Left lung (tissue), 4 donors: ENCODE measurements at regions not wholly inside any gene's neighbourhood (a gene's known extent, or its start where the extent isn't known, plus 50 kb on each side); places are given as distances from the start of the nearest gene placed in this dataset.
A peak's percentile ranks its signal among the peaks of the same experiment; 100 is the strongest.

ENCODE experiments used
- ATAC-seq: fragments of 200-7000 bp; cut with Tn5 transposase; one replicate; pipeline ENCODE4 v1.9.1; 2020; ENCODE audit warnings: moderate library complexity
- DNase-seq, 4 donors: peaks; one replicate each; pipeline ENCODE4 v3.0.0-alpha.2; 2013 to 2020
- H3K27ac ChIP-seq, 2 donors: fragments of 200-600 bp; sonication (generic) in 1 of 2; one replicate each; pipeline versions ENCODE4 v1.5.0 to v1.8.0; 2020 to 2021
- H3K27me3 ChIP-seq, 2 donors: fragments of 200-600 bp; sonication (generic) in 1 of 2; one replicate each; pipeline versions ENCODE4 v1.5.0 to v1.8.0; 2020 to 2021
- H3K36me3 ChIP-seq, 2 donors: fragments of 200-600 bp; sonication (generic) in 1 of 2; one replicate each; pipeline versions ENCODE4 v1.5.0 to v1.8.0; 2020 to 2021
- H3K4me1 ChIP-seq, 2 donors: fragments of 200-600 bp; one replicate each; pipeline ENCODE4 v1.8.0; 2021
- H3K4me3 ChIP-seq, 2 donors: fragments of 200-600 bp; sonication (generic) in 1 of 2; one replicate each; pipeline versions ENCODE4 v1.5.0 to v1.8.0; 2020 to 2021; ENCODE audit warnings: mild to moderate bottlenecking in 1 of 2
- H3K9me3 ChIP-seq, 2 donors: fragments of 200-600 bp; sonication (generic) in 1 of 2; one replicate each; pipeline versions ENCODE4 v1.5.0 to v1.8.0; 2020 to 2021
- intact Hi-C, 2 donors: fragments of 100-400 bp; cut with DNase I; formaldehyde crosslinking; loops; one replicate each; pipeline versions ENCODE4 v1.11.2 to v1.14.2; 2022
- TF ChIP-seq, protein P1 (sequence below), 2 donors: fragments of 200-600 bp; sonication (generic) in 1 of 2; IDR thresholded peaks; one replicate each; pipeline versions ENCODE4 v1.5.0 to v1.8.0; 2021; ENCODE audit warnings: antibody characterized with exemption in 2 of 2
- donor health status: DM: no; HTN: yes; CAD: no.
- donor health status: DM: no; HTN: no; CAD: no.

DNA sequence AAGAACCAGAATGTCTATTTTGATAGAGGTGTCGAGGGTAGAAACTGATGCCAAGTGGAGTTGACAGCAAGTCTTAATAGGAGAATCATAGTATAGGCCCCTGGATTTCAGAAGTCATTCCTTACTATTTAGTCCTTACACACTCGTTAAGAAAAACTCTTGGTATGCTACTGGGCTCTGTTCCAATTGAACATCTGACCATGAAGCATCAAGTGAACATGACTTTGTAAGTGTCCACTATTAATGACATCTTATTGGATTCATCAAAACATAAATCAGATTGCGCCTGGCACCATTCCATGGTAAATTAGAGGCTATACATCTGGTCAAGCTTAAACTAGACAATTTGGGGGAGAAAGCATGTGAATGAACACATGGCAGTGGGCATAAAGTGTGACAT lies 1056.5 kb upstream of the EDIL3 start:
- Histone ChIP-seq H3K9me3 (peaks cover 0 to 7% of the 10 kb centered on the region in 2 donors), H3K4me3 (no peak overlapping the region), H3K4me1 (no peaks in the 10 kb centered on the region), H3K27me3 (no peaks in the 10 kb centered on the region), H3K27ac (no peak overlapping the region), H3K36me3 (no peaks in the 10 kb centered on the region)
- TF ChIP-seq, protein P1, sequence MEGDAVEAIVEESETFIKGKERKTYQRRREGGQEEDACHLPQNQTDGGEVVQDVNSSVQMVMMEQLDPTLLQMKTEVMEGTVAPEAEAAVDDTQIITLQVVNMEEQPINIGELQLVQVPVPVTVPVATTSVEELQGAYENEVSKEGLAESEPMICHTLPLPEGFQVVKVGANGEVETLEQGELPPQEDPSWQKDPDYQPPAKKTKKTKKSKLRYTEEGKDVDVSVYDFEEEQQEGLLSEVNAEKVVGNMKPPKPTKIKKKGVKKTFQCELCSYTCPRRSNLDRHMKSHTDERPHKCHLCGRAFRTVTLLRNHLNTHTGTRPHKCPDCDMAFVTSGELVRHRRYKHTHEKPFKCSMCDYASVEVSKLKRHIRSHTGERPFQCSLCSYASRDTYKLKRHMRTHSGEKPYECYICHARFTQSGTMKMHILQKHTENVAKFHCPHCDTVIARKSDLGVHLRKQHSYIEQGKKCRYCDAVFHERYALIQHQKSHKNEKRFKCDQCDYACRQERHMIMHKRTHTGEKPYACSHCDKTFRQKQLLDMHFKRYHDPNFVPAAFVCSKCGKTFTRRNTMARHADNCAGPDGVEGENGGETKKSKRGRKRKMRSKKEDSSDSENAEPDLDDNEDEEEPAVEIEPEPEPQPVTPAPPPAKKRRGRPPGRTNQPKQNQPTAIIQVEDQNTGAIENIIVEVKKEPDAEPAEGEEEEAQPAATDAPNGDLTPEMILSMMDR (IDR thresholded peaks at IDR 0.05): no peak
- intact Hi-C loops: no loop called here
- peak in 2 of 4 donors; percentile 20 for DNase-seq
- ATAC-seq: no peak

DNA sequence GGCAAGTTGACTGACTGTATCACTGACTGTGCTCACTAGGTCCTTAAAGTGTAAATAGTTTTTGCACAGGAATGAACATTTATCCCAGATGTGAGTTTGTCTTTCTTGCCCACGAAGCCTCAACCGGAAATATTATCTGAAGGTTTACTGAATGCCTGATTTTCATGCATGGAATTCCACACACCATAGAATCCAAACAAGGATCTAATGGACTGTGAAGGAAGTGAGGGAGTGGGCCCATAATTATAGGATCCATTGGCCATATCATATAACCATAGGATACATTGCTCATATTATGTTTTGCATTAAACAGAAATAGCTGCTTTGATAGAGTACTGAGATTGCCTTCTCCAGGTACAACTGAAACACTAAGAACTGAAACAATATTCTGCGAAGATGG lies 1057.2 kb upstream of the EDIL3 start:
- H3K36me3 ChIP-seq: no peaks in the 10 kb centered on the region

DNA sequence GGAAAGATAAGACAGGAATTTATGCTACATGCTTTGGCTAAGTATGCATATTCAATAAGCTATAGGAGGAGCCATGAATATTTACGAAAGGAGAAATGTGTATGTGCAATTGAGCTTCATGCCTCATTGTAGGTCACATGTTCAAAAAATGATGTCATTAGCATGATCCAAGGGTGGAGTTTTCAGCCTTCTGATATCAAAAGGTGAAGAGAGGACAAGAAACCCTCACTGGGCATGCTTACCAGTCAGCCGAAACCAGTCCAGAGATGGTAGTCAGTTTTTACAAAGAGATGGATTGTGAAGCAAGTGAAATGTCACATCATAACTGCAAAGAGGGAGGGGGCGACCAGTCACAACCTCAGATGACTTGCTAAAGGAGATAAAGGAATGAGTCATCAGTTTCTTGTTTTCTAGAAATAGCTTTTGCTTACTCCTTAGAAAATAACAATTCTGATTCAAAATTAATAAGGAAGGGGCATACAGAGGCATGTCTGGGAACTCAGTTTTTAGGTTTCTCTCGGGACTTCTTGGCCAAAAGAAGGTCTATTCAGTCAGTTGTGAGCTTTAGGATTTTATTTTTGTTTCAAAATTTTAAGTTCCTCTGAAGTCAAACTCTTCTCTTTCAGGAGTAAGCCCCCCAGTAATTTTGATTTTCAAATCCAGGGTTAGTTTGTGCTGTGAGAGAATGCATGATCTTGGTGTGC lies 1067.8 kb upstream of the EDIL3 start:
- H3K4me3 ChIP-seq: no peak overlapping the region
- DNase-seq: no peak
- intact Hi-C loops: no loop called here
- no peaks in the 10 kb centered on the region for H3K27me3 ChIP-seq
- ATAC-seq: no peak
- H3K36me3 ChIP-seq: no peaks in the 10 kb centered on the region
- H3K4me1 ChIP-seq: no peaks in the 10 kb centered on the region
- no peaks in the 10 kb centered on the region for H3K9me3 ChIP-seq
- H3K27ac ChIP-seq: no peak overlapping the region
- TF ChIP-seq, protein P1 (IDR thresholded peaks at IDR 0.05): no peak

More for the DNA sequence above, 1057.2 kb upstream of the EDIL3 start:
- no peaks in the 10 kb centered on the region for H3K4me1 ChIP-seq
- ATAC-seq (no peak), DNase-seq (no peak)
- intact Hi-C loops: no loop called here
- peaks cover 0 to 7% of the 10 kb centered on the region in 2 donors for H3K9me3 ChIP-seq
- no peaks in the 10 kb centered on the region for H3K27me3 ChIP-seq
- TF ChIP-seq, protein P1 (IDR thresholded peaks at IDR 0.05): no peak
- no peak overlapping the region for H3K27ac ChIP-seq
- no peak overlapping the region for H3K4me3 ChIP-seq

DNA sequence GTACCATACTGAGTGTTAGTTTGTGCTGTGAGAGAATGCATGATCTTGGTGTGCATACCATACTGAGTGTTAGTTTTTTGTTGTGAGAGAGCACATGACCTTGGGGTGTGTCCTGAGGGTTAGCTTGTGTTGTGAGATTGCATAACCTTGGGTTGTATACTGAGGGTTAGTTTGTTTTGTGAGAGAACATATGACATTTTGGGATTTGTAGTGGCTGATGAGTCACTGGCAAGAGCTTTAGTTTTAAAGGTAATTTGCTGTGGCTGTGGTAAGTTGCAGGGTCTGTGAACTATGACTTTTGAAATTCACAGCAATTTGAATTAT lies 1068.3 kb upstream of the EDIL3 start:
- Histone ChIP-seq H3K4me3 (no peak overlapping the region), H3K36me3 (no peaks in the 10 kb centered on the region), H3K9me3 (no peaks in the 10 kb centered on the region), H3K4me1 (no peaks in the 10 kb centered on the region), H3K27ac (no peak overlapping the region), H3K27me3 (no peaks in the 10 kb centered on the region)
- ATAC-seq (peak; percentile 61), DNase-seq (no peak)
- intact Hi-C loops: no loop called here
- TF ChIP-seq, protein P1 (IDR thresholded peaks at IDR 0.05): no peak

DNA sequence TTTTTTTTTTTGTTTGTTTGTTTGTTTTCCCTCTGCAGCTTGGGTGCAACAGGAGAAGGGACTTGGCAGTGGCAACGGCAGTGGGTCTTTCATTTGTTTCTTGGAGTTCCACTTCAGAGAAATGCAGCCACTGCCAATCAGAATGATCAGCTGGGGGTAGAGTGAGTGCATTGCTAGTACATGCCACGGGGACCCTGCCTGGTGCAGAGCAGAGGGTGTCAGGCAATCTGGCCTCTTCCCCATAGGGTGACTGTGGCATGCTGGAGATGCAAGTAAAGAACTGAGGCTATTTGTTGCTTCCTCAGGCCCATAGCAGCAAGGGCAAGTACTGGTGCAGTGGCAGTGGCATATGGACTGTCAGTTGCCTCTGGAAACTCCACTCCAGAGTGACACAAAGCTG lies 1073.6 kb upstream of the EDIL3 start:
- Histone ChIP-seq H3K4me3 (no peak overlapping the region), H3K4me1 (no peaks in the 10 kb centered on the region), H3K27ac (no peak overlapping the region), H3K36me3 (no peaks in the 10 kb centered on the region), H3K9me3 (peaks cover 0 to 6% of the 10 kb centered on the region in 2 donors), H3K27me3 (no peaks in the 10 kb centered on the region)
- intact Hi-C loops: no loop called here
- ATAC-seq (no peak), DNase-seq (no peak)
- TF ChIP-seq, protein P1 (IDR thresholded peaks at IDR 0.05): no peak
